Glutamatergic neuron (in vitro differentiated cells): ENCODE measurements at regions not wholly inside any gene's neighbourhood (a gene's known extent, or its start where the extent isn't known, plus 50 kb on each side); places are given as distances from the start of the nearest gene placed in this dataset.
"Not testable (repeated sequence)": the region's sequence is repeated elsewhere in the genome, so short reads cannot be mapped to it uniquely, and the experiment has no call there.

Experiments
- DNase-seq: peaks from one replicate; pipeline ENCODE4 v3.0.0; 2022
- H3K27ac Mint-ChIP-seq: one replicate; pipeline ENCODE4 v1.8.0; 2020; ENCODE audit warnings: mild to moderate bottlenecking, mixed read lengths, inconsistent platforms; ENCODE audit not compliant: unreplicated experiment
- H3K27me3 Mint-ChIP-seq: one replicate; pipeline ENCODE4 v1.8.0; 2020; ENCODE audit warnings: mild to moderate bottlenecking, moderate library complexity, mixed read lengths, inconsistent platforms; ENCODE audit not compliant: unreplicated experiment
- H3K36me3 Mint-ChIP-seq: one replicate; pipeline ENCODE4 v1.8.0; 2020; ENCODE audit warnings: mild to moderate bottlenecking, mixed read lengths, inconsistent platforms; ENCODE audit not compliant: unreplicated experiment
- H3K4me1 Mint-ChIP-seq: one replicate; pipeline ENCODE4 v1.8.0; 2020; ENCODE audit warnings: mild to moderate bottlenecking, low read depth, mixed read lengths, inconsistent platforms; ENCODE audit not compliant: unreplicated experiment
- H3K4me3 Mint-ChIP-seq: one replicate; pipeline ENCODE4 v1.8.0; 2020; ENCODE audit warnings: mild to moderate bottlenecking, mixed read lengths, inconsistent platforms; ENCODE audit not compliant: unreplicated experiment
- H3K9me3 Mint-ChIP-seq: one replicate; pipeline ENCODE4 v1.8.0; 2020; ENCODE audit warnings: mild to moderate bottlenecking, moderate library complexity, mixed read lengths, inconsistent platforms; ENCODE audit not compliant: unreplicated experiment
- TF ChIP-seq, protein P1 (sequence below): fragments of 200-600 bp; sonication (generic); IDR thresholded peaks from one replicate; pipeline ENCODE4 v1.5.0; 2021; ENCODE audit not compliant: partially characterized antibody, unreplicated experiment

DNA sequence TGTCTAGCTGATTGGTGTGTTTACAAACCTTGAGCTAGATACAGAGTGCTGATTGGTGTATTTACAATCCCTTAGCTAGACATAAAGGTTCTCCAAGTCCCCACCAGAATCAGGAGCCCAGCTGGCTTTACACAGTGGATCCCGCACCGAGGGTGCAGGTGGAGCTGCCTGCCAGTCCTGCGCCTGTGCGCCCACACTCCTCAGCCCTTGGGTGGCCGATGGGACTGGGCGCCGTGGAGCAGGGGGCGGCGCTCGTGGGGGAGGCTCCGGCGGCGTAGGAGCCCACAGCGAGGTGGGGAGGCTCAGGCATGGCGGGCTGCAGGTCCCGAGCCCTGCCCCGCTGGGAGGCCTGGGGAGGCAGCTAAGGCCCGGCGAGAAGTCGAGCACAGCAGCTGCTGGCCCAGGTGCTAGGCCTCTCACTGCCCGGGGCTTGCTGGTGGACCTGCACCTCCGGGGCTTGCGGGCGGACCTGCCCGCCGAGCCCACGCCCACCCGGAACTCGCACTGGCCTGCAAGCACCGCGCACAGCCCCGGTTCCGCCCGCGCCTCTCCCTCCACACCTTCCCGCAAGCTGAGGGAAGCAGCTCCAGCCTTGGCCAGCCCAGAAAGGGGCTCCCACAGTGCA lies 51.0 kb upstream of the CDYL start:
- H3K4me3 Mint-ChIP-seq, H3K4me1 Mint-ChIP-seq, DNase-seq, H3K9me3 Mint-ChIP-seq, H3K36me3 Mint-ChIP-seq, H3K27me3 Mint-ChIP-seq, H3K27ac Mint-ChIP-seq: not testable (repeated sequence)

DNA sequence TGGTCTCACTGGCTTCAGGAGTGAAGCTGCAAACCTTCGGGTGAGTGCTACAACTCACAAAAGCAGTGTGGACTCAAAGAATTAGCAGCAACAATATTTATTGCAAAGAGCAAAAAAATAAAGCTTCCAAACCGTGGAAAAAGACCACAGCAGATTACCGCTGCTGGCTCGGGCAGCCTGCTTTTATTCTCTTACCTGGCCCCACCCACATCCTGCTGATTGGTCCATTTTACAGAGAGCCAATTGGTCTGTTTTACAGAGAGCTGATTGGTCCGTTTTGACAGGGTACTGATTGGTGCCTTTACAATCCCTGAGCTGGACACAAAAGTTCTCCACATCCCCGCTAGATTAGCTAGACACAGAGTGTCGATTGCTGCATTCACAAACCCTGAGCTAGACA lies 51.5 kb upstream of the CDYL start:
- not testable (repeated sequence) for H3K27me3 Mint-ChIP-seq, H3K4me1 Mint-ChIP-seq, H3K9me3 Mint-ChIP-seq, H3K36me3 Mint-ChIP-seq, H3K27ac Mint-ChIP-seq, DNase-seq, H3K4me3 Mint-ChIP-seq

GRCh38 chr6:4723383-4723782 lies 52.8 kb upstream of the CDYL start:
- Mint-ChIP-seq H3K4me3 (no peak overlapping the region), H3K9me3 (no peaks in the 10 kb centered on the region), H3K36me3 (peaks cover 4% of the 10 kb centered on the region), H3K4me1 (peaks cover 8% of the 10 kb centered on the region), H3K27ac (no peak overlapping the region), H3K27me3 (peaks cover 3% of the 10 kb centered on the region)
- TF ChIP-seq, protein P1, sequence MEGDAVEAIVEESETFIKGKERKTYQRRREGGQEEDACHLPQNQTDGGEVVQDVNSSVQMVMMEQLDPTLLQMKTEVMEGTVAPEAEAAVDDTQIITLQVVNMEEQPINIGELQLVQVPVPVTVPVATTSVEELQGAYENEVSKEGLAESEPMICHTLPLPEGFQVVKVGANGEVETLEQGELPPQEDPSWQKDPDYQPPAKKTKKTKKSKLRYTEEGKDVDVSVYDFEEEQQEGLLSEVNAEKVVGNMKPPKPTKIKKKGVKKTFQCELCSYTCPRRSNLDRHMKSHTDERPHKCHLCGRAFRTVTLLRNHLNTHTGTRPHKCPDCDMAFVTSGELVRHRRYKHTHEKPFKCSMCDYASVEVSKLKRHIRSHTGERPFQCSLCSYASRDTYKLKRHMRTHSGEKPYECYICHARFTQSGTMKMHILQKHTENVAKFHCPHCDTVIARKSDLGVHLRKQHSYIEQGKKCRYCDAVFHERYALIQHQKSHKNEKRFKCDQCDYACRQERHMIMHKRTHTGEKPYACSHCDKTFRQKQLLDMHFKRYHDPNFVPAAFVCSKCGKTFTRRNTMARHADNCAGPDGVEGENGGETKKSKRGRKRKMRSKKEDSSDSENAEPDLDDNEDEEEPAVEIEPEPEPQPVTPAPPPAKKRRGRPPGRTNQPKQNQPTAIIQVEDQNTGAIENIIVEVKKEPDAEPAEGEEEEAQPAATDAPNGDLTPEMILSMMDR = no peak
- no peak for DNase-seq

DNA sequence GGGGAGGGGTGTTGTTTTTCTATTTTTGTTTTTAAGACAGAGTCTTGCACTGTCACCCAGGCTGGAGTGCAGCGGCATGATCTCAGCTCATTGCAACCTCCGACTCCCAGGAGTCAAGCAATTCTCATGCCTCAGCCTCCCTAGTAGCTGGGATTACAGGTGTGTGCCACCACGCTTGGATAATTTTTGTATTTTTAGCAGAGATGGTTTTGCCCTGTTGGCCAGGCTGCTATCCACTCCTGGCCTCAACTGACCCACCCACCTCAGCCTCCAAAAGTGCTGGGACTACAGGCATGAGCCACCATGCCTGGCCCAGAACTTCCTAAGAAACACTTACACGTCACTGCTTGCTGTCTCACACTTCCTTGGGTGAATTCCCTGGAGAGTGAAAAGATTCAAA lies 54.8 kb upstream of the CDYL start:
- H3K27ac Mint-ChIP-seq, H3K9me3 Mint-ChIP-seq, H3K4me3 Mint-ChIP-seq: not testable (repeated sequence)

GRCh38 chr6:4719491-4719890 lies 56.7 kb upstream of the CDYL start:
- Mint-ChIP-seq H3K27me3 (peaks cover 5% of the 10 kb centered on the region), H3K9me3 (peaks cover 2% of the 10 kb centered on the region), H3K27ac (no peak overlapping the region), H3K36me3 (peaks cover 5% of the 10 kb centered on the region), H3K4me1 (peaks cover 2% of the 10 kb centered on the region), H3K4me3 (no peak overlapping the region)
- DNase-seq = no peak
- TF ChIP-seq, protein P1 = no peak

More for the DNA sequence above, 54.8 kb upstream of the CDYL start:
- DNase-seq, H3K27me3 Mint-ChIP-seq, H3K36me3 Mint-ChIP-seq, H3K4me1 Mint-ChIP-seq: not testable (repeated sequence)

DNA sequence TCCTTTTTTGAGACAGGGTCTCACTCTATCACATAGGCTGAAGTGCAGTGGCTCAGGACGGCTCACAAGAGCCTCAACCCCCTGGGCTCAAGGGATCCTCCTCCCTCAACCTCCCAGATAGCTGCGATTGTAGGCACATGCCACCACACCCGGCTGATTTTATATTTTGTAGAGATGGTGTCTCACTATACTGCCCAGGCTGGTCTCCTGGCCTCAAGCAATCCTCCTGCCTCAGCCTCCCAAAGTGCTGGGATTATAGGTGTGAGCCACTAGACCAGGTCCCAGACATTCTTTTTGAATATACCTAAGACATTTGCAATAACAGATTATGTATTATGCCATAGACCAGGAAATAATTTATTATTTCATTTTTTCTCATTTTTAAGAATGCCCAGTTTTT lies 58.3 kb upstream of the CDYL start:
- H3K4me3 Mint-ChIP-seq = no peak overlapping the region

More for the DNA sequence above, 58.3 kb upstream of the CDYL start:
- Mint-ChIP-seq H3K27me3 (peaks cover 5% of the 10 kb centered on the region), H3K4me1 (peaks cover 2% of the 10 kb centered on the region), H3K36me3 (peaks cover 4% of the 10 kb centered on the region), H3K27ac (no peak overlapping the region), H3K9me3 (peaks cover 2% of the 10 kb centered on the region)
- TF ChIP-seq, protein P1 = no peak
- DNase-seq = no peak
